ENCODE measurements at regions not wholly inside any gene's neighbourhood (a gene's known extent, or its start where the extent isn't known, plus 50 kb on each side); places are given as distances from the start of the nearest gene placed in this dataset.
"Not testable (repeated sequence)": the region's sequence is repeated elsewhere in the genome, so short reads cannot be mapped to it uniquely, and the experiment has no call there.

DNA sequence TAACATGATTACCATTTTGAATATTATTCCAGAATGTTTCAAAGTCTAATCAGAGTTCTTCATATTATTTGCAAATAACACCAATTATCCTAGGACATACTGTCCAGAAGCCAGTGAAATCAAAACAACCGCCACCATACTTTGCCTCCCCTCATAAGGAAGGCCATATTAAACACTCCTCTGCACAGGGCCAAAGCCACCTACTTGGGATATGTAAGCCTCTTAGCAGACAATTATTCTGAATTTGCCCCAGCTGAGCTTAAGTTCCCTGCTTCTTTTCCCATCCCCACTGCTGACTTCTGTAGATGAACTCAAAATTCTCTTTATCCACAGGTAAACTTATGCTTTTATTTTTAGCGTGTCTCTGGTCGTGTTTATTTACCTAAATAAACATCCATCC lies 374.0 kb downstream of the KIF2B start:
- no peak for DNase-seq

DNA sequence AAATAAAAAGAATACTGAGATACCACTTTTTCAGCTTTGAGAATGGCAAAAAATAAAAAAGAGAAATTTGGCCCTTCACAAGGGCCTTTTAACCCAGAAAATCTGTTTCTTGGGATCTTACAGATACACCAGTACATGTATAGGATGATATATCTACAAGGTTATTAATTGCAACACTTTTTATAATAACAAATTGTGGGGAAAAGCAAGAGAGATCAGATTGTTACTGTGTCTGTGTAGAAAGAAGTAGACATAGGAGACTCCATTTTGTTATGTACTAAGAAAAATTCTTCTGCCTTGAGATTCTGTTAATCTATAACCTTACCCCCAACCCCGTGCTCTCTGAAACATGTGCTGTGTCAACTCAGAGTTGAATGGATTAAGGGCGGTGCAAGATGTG lies 378.7 kb downstream of the KIF2B start:
- not testable (repeated sequence) for DNase-seq

DNA sequence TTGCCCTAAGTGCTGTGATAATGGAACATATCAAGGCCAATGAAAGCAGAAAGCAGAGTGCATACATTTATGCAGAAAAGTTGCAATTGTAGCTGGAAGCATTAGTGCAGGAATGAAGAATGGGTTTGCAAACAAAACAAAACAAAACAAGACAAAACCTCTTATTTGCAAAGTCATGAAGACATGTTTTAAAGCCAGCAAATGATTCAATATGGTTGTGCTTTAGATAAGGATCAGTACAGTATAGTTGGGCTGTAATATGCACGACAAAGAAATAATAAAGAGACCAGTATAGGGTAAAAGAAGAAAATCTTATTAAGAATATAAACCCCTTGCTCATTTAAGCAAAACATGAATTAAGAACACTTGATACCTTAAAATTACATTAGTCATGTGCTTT lies 398.1 kb downstream of the KIF2B start:
- no peak for DNase-seq

DNA sequence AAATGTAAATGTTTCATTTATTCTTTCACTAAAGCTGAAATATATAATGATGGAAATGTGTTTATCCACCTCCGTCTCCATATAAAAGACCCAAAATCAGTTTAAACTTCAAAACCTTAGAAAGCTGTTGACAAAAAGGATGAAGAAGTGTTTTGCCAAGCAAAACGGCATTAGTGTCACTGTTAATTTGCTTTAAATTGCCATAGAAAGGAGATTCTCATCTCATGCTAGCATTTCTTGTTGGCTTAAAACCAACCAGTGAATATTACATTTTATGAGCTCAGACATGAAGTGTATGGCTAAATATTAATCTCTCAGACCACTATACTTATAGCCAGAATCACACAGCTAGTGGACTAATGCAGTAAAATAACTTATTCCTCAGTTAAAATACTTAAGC lies 398.8 kb downstream of the KIF2B start:
- no peak for DNase-seq

DNA sequence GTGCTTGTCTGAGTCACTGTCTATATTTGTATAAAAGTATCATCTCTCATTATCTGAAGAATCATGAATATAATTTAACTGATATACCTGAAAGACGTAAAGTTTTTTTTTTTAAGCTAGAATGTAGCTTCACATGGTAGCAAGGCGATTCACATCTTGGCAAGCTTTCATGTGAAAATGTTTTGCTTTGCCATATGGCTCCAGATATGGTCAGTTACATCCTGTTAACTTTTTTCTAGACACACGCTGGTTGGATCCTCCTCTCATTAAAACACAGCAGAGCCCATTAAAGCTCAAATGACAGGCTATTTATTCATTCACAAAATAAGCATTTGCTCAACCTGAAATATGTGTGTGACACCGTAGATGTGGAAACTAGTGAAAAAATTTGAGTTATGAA lies 412.8 kb downstream of the KIF2B start:
- DNase-seq, result no peak

DNA sequence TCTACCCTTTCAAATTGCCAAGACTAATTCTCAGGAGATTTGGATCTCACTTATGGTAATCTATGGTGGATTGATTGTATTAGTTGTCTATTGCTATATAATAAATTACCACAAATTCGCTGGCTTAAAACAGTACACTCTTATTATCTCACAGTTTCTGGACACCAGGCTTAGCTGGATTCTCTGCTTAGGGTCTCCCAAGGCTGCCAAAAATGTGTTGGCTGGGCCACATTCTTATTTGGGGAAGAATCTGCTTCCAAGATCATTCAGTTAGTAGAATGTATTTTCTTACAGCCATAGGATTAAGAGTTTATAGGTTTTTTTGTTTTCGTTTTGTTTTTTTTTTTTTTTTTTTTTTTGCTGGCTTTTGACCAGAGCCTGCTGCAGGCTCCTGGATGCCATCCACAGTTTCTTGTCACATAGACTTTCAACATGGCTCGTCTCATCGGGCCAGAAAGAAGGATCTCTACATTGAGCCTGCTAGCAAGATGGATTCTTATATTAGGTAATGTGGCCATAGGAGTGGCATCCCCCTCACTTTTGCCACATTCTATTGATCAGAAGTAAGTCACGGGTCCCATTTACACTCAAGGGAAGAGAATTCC lies 415.3 kb downstream of the KIF2B start:
- no peak for DNase-seq

GRCh38 chr17:54239291-54239690 lies 416.6 kb downstream of the KIF2B start:
- DNase-seq, result no peak

- DNase-seq, result no peak
Observed at GRCh38 chr17:54255696-54256095, 433.0 kb downstream of the KIF2B start.

DNA sequence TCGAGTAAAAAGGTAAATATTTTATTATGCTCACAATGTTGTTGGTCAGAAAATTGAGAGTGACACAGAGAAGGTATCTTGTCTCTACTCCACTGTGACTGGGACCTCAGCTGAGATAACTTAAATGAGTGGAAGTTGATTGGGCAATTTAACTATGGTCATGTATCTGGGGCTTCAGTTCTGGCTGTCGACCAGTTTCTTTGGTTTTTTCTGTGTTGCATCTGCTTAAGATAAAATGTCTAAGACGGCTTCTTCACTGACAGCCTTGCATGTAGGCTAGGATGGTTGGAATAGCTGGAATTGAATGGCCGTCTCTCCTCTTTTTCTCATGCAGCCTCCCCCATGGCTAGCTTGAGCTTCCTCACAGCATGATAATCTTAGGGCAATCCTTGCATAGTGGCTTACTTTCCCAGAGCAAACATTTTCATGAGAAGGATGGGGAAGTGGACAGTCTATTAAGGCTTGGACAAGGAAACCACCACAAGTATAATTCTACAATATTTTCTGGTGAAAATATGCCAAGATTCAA lies 433.7 kb downstream of the KIF2B start:
- DNase-seq, result no peak

DNA sequence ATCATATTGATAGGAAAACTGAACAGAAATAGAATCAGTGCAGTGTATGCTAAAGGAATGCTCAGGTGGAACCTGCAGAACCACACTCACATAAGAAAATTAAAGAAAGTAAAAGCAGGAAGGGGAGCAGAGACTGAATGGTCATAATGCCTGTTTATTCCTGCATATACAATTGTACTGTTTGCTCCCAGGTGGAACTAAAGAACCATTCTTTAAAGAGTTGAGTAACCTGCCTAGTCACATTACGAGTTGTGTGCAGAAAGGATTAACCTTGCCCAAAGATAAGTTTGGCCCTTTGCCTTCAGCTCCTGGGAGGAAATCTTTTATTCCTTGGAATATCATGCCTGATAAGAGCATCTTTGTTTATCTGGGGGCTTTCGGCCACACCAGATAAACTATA lies 434.7 kb downstream of the KIF2B start:
- no peak for DNase-seq

DNA sequence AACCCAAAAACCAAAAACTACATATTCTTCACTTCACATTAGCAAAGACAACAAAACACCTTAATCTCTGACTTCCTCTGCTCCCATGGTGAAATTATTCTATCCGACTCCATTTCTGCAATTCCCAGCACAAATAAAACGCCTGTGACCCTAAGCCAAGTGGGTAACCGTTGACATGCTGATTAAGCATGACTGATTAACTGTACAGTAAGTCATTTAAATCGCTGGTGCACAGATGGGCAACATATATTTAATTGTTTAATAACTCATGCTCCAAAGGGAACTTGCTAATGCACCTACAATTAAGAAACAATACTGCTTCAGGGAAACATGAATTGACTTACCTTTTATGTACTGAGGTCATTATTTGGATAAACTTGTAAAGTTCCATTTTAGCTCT lies 436.7 kb downstream of the KIF2B start:
- DNase-seq, result no peak

GRCh38 chr17:54261465-54261864 lies 438.7 kb downstream of the KIF2B start:
- no peak for DNase-seq

- DNase-seq, result no peak
Observed at GRCh38 chr17:54269881-54270280, 447.2 kb downstream of the KIF2B start.

- no peak for DNase-seq
Observed at GRCh38 chr17:54270499-54270898, 447.8 kb downstream of the KIF2B start.

DNA sequence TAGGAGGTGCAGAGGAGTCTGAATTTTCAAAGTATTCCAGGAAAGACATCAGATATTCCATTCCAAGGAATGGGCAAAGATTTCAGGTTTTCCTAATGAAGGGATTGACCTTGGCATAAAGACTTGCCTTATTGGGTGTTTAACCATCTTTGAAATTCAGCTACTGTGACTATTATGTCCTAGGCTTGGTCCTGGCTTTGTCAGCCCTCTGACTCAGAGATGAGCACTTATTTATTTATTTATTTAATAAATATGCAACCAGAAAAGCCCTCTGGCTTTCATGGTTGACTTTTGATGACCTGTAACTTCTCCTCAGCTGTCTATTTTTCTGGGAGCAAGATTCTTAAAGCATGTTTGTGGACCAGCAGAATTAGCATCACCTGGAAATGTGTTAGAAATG lies 455.1 kb downstream of the KIF2B start:
- no peak for DNase-seq

DNA sequence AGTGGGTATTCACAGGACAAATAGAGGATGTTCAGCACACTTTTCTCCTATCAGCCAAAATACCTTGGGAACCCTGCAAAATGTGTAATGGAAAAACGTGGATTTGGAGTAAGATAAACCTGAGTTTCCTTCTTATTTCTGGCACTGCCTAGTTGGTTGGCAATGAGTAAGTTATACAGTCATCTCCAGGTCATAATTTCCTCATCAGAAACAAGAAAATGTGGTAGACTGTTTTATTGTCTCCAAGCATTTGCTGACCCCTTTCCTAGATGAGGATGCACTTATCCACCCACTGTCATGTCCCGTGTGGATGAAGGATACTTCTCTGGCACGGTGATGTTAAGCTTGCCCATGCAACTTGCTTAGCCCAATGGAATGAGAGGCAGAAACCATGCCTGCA lies 458.0 kb downstream of the KIF2B start:
- no peak for DNase-seq

GRCh38 chr17:54282886-54283285 lies 460.2 kb downstream of the KIF2B start:
- no peak for DNase-seq

DNA sequence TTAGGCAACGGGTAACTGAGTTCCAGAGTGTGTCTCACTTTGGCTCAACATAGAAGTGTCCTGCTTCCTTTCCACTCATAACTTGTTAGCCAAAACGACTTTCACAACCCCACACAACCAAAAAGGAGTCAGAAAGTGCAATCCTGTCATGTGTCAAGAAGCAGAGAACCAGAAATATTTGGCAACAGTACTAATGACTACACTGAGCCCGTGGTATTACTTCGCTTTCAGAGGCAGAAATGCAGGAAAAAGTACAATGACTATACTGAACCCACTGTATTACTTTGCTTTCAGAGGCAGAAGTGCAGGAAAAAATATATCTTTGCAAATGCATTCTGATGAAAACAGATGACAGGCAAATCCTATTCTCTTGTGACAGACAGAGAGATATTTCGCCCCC lies 484.6 kb downstream of the KIF2B start:
- DNase-seq, result no peak

- DNase-seq, result no peak
Observed at GRCh38 chr17:54324813-54325212, 502.1 kb downstream of the KIF2B start.

GRCh38 chr17:54339731-54340130 lies 517.0 kb downstream of the KIF2B start:
- DNase-seq, result no peak

DNA sequence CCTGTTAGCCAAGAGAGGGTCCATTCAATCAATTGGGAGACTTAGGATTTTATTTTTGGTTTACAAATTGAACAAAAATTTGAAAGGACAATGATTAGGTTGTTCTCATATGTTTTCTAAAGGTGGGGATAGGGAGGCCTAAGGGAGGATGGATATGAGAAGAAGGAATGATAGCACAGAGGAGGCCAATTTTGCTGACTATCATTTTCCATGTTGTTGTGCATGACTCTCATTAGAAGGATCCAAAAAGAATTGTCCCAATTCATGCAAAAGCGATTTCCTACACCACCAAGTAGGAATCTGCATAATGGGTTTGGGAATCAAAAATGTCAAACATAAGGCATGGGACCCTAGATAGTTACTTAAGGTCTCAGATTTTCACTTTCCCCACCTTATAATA lies 524.8 kb downstream of the KIF2B start:
- DNase-seq, result no peak

DNA sequence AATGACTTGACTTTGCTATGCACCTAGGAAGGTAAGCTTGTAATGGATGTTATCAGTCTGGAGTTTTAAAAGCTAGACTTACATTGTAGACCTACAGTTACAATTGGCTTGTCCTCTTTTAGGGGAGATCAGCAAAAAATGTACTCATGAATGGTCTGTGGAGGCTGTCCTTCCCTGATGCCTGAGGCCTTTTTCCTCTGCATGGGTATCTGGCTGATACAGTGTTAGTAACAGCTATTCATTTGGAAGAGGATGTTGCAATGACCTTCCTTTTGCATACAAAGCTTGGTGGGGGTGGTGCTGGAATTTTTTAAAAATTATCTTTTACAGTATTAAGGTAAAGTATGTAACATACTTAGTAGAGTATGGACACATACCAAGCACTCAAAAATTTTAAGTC lies 525.5 kb downstream of the KIF2B start:
- DNase-seq, result no peak

- no peak for DNase-seq
Observed at GRCh38 chr17:54353789-54354525, 531.2 kb downstream of the KIF2B start.

- DNase-seq, result not testable (repeated sequence)
Observed at GRCh38 chr17:54361073-54361472, 538.3 kb downstream of the KIF2B start.

GRCh38 chr17:54368906-54369305 lies 531.7 kb upstream of the TOM1L1 start:
- no peak for DNase-seq

Measured in NCI-H510A (cell line).